WTC11 (cell line): ENCODE measurements at regions not wholly inside any gene's neighbourhood (a gene's known extent, or its start where the extent isn't known, plus 50 kb on each side); places are given as distances from the start of the nearest gene placed in this dataset.

Experiments
- ATAC-seq: fragments of 200-7000 bp; cut with Tn5 transposase; 2 replicates; pipeline ENCODE4 v1.10.0; 2021; ENCODE audit warnings: mild to moderate bottlenecking, moderate library complexity
- CTCF ChIA-PET: fragments of 300-600 bp; sonication (Branson Sonifier 250); formaldehyde crosslinking; loops from one replicate; lab custom pipeline; 2021; ENCODE audit warnings: antibody characterized with exemption; lab: Charles Lee
- POLR2A ChIA-PET: fragments of 350-600 bp; sonication (Branson Sonifier 250); formaldehyde crosslinking; loops from one replicate; lab custom pipeline; 2021; ENCODE audit warnings: antibody characterized with exemption; lab: Charles Lee
- DNase-seq: peaks from one replicate; pipeline ENCODE4 v3.0.0; 2021; ENCODE audit warnings: low spot score
- H3K27ac Mint-ChIP-seq: 2 replicates; pipeline ENCODE4 v1.8.0; 2021; ENCODE audit warnings: mixed read lengths
- H3K27me3 Mint-ChIP-seq: 2 replicates; pipeline ENCODE4 v1.8.0; 2021; ENCODE audit warnings: low read depth, mild to moderate bottlenecking, moderate library complexity, mixed read lengths
- H3K36me3 Mint-ChIP-seq: 2 replicates; pipeline ENCODE4 v1.8.0; 2021; ENCODE audit warnings: mixed read lengths
- H3K4me1 Mint-ChIP-seq: 2 replicates; pipeline ENCODE4 v1.8.0; 2022; ENCODE audit warnings: mixed read lengths
- H3K4me3 Mint-ChIP-seq: 2 replicates; pipeline ENCODE4 v1.8.0; 2021; ENCODE audit warnings: mild to moderate bottlenecking, moderate library complexity, mixed read lengths
- H3K9me3 Mint-ChIP-seq: 2 replicates; pipeline ENCODE4 v1.8.0; 2021; ENCODE audit warnings: mixed read lengths
- ATF2 ChIP-seq: sonication (generic); formaldehyde crosslinking; IDR thresholded peaks from 2 replicates; pipeline ENCODE4 v1.8.1; 2022; ENCODE audit warnings: low read depth, missing genetic modification reagents, borderline replicate concordance
- CBFB ChIP-seq: sonication (generic); formaldehyde crosslinking; IDR thresholded peaks from 2 replicates; pipeline ENCODE4 v1.8.1; 2022; ENCODE audit warnings: mild to moderate bottlenecking, low read depth, missing genetic modification reagents
- CDX4 ChIP-seq: fragments of 250-450 bp; sonication (Bioruptor Pico); IDR thresholded peaks from 2 replicates; pipeline ENCODE4 v1.9.0; 2021; ENCODE audit warnings: moderate library complexity, mild to moderate bottlenecking, inconsistent platforms, borderline replicate concordance
- ELF4 ChIP-seq: sonication (generic); formaldehyde crosslinking; IDR thresholded peaks from 2 replicates; pipeline ENCODE4 v1.8.1; 2022; ENCODE audit warnings: low read depth, mild to moderate bottlenecking, moderate library complexity, missing genetic modification reagents
- EMX1 ChIP-seq: fragments of 250-450 bp; sonication (Bioruptor Pico); IDR thresholded peaks from 2 replicates; pipeline ENCODE4 v1.8.0; 2021; ENCODE audit warnings: mild to moderate bottlenecking
- ETV6 ChIP-seq: sonication (generic); formaldehyde crosslinking; IDR thresholded peaks from 2 replicates; pipeline ENCODE4 v1.8.1; 2022; ENCODE audit warnings: mild to moderate bottlenecking, missing genetic modification reagents
- FOXK1 ChIP-seq: sonication (generic); formaldehyde crosslinking; IDR thresholded peaks from 2 replicates; pipeline ENCODE4 v1.8.0; 2022; ENCODE audit warnings: mild to moderate bottlenecking, moderate library complexity, missing genetic modification reagents
- GRHL2 ChIP-seq: fragments of 250-450 bp; sonication (Bioruptor Pico); IDR thresholded peaks from 2 replicates; pipeline ENCODE4 v1.8.0; 2022; ENCODE audit warnings: mild to moderate bottlenecking, moderate library complexity; ENCODE audit not compliant: insufficient replicate concordance, severe bottlenecking
- GTF2I ChIP-seq: fragments of 250-450 bp; sonication (Bioruptor Pico); conservative IDR thresholded peaks from 2 replicates; pipeline ENCODE4 v1.4.0; 2021; ENCODE audit warnings: mild to moderate bottlenecking
- HMGA2 ChIP-seq: fragments of 250-450 bp; sonication (Bioruptor Pico); IDR thresholded peaks from 2 replicates; pipeline ENCODE4 v1.4.0; 2021; ENCODE audit warnings: mild to moderate bottlenecking, moderate library complexity
- JAZF1 ChIP-seq: fragments of 250-450 bp; sonication (Bioruptor Pico); IDR thresholded peaks from 2 replicates; pipeline ENCODE4 v1.9.0; 2021; ENCODE audit warnings: moderate library complexity, mild to moderate bottlenecking, inconsistent platforms
- MXD4 ChIP-seq: fragments of 250-450 bp; sonication (Bioruptor Pico); IDR thresholded peaks from 2 replicates; pipeline ENCODE4 v1.8.0; 2021; ENCODE audit warnings: mild to moderate bottlenecking, moderate library complexity, borderline replicate concordance
- NFATC4 ChIP-seq: fragments of 250-450 bp; sonication (Bioruptor Pico); IDR thresholded peaks from 2 replicates; pipeline ENCODE4 v1.9.0; 2021; ENCODE audit warnings: mild to moderate bottlenecking
- SMAD4 ChIP-seq: sonication (generic); formaldehyde crosslinking; IDR thresholded peaks from 2 replicates; pipeline ENCODE4 v1.8.0; 2022; ENCODE audit warnings: mild to moderate bottlenecking, missing genetic modification reagents
- SOX15 ChIP-seq: fragments of 250-450 bp; sonication (Bioruptor Pico); IDR thresholded peaks from 2 replicates; pipeline ENCODE4 v1.9.0; 2021; ENCODE audit warnings: mild to moderate bottlenecking
- SP1 ChIP-seq: sonication (generic); formaldehyde crosslinking; conservative IDR thresholded peaks from 2 replicates; pipeline ENCODE4 v1.8.1; 2022; ENCODE audit warnings: missing genetic modification reagents
- TCF7 ChIP-seq: sonication (generic); formaldehyde crosslinking; IDR thresholded peaks from 2 replicates; pipeline ENCODE4 v1.8.0; 2022; ENCODE audit warnings: mild to moderate bottlenecking, low read depth, missing genetic modification reagents, moderate library complexity
- TEAD1 ChIP-seq: sonication (generic); formaldehyde crosslinking; IDR thresholded peaks from 2 replicates; pipeline ENCODE4 v1.8.0; 2022; ENCODE audit warnings: mild to moderate bottlenecking, missing genetic modification reagents
- TEAD4 ChIP-seq: sonication (generic); formaldehyde crosslinking; IDR thresholded peaks from 2 replicates; pipeline ENCODE4 v1.8.0; 2022; ENCODE audit warnings: mild to moderate bottlenecking, missing genetic modification reagents
- TP53 ChIP-seq: sonication (generic); formaldehyde crosslinking; IDR thresholded peaks from 2 replicates; pipeline ENCODE4 v1.8.1; 2023; ENCODE audit warnings: mild to moderate bottlenecking, missing genetic modification reagents
- ZNF263 ChIP-seq: sonication (generic); formaldehyde crosslinking; IDR thresholded peaks from 2 replicates; pipeline ENCODE4 v1.8.1; 2022; ENCODE audit warnings: low read depth, mild to moderate bottlenecking, moderate library complexity, missing genetic modification reagents
- ZNF281 ChIP-seq: sonication (generic); formaldehyde crosslinking; IDR thresholded peaks from 2 replicates; pipeline ENCODE4 v1.8.0; 2023; ENCODE audit warnings: mild to moderate bottlenecking, missing genetic modification reagents
- ZNF416 ChIP-seq: fragments of 250-450 bp; sonication (Bioruptor Pico); IDR thresholded peaks from 2 replicates; pipeline ENCODE4 v1.9.0; 2021; ENCODE audit warnings: mild to moderate bottlenecking, inconsistent platforms
- ZNF532 ChIP-seq: fragments of 250-450 bp; sonication (Bioruptor Pico); IDR thresholded peaks from 2 replicates; pipeline ENCODE4 v1.9.0; 2021; ENCODE audit warnings: mild to moderate bottlenecking, borderline replicate concordance
- ZNF671 ChIP-seq: fragments of 250-450 bp; sonication (Bioruptor Pico); IDR thresholded peaks from 2 replicates; pipeline ENCODE4 v1.8.0; 2021; ENCODE audit warnings: mild to moderate bottlenecking
- TF ChIP-seq, protein P1 (sequence below): sonication (generic); formaldehyde crosslinking; IDR thresholded peaks from 2 replicates; pipeline ENCODE4 v1.8.1; 2023; ENCODE audit warnings: mild to moderate bottlenecking, missing genetic modification reagents, moderate library complexity

DNA sequence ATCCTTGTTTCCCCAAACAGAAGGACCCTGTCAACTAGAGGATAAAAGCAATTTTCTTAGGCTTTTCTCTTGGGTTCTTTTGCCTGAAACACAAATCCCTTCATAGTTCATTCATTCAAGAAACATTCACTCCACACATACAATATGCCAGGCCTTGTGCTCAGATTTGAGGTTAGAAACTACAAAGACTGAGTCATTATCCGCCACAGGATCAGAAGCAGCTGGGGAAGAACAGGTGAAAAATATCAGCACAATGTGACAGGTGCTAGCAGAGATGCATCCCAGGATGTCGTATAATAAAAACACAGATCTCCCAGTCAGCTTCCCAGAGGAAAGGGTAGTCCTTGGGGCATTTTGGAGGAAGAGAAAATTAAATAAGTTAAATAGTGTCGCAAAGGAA, 172.4 kb downstream of the LRATD1 start (continued):
- no peak for TF ChIP-seq CDX4

DNA sequence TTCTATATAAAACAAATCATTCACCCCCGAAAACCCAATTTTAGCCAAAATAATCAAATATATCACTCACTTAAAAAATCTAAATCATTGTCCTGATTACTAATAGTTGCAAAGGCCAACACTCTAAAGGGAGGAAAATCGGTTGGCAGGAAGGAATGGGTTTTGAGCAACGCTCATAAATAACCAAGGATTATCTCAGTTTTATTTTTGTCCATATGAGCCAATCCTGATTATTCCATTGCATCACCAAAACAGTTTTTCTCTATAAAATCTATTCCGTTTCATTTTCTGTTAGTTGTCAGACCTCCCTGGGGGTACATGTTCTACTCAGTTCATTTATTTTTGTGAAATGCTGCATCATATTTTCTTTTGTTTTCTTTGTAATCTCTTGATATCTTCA, 174.1 kb downstream of the LRATD1 start:
- ATAC-seq: no peak
- no peaks in the 10 kb centered on the region; the same call in 1 of the 2 replicates for H3K27me3 Mint-ChIP-seq
- H3K27ac Mint-ChIP-seq: no peak overlapping the region
- H3K4me3 Mint-ChIP-seq: no peak overlapping the region
- peaks cover 25% of the 10 kb centered on the region for H3K36me3 Mint-ChIP-seq
- ChIA-PET CTCF (no interaction called here), POLR2A (no interaction called here)
- peaks cover 8% of the 10 kb centered on the region for H3K4me1 Mint-ChIP-seq
- DNase-seq: no peak
- H3K9me3 Mint-ChIP-seq: peaks cover 44% of the 10 kb centered on the region
- TF ChIP-seq TEAD4 (no peak), ZNF671 (CRISPR knock-in tag) (no peak), ETV6 (CRISPR knock-in tag) (no peak), TCF7 (CRISPR knock-in tag) (no peak), ATF2 (CRISPR knock-in tag) (no peak), SMAD4 (no peak), CDX4 (no peak), ZNF263 (CRISPR knock-in tag) (no peak), TEAD1 (CRISPR knock-in tag) (no peak), HMGA2 (no peak), TP53 (CRISPR knock-in tag) (no peak), EMX1 (no peak), GRHL2 (CRISPR knock-in tag) (no peak)
- TF ChIP-seq, all 79 proteins: peak for 0

DNA sequence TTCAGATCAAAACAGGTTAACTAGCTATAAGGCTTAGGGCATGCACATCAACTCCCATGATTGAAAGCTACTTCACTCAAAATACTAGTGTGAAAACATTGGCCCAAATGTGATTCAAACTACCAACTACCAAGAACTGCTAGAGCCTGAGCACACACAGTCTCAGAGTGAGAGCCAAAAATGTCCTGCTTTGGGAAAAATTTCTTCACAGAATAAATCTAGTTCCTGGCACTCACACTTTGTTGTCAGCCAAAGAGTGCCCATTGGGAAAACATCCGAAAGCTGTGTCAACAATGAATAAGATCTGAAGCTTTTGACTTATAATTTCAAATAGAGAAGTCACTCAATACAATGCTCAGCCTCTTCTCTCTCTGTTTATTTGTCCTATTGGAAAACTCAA, 182.7 kb downstream of the LRATD1 start:
- Mint-ChIP-seq H3K4me1 (no peaks in the 10 kb centered on the region), H3K27me3 (no peaks in the 10 kb centered on the region; the same call in 1 of the 2 replicates), H3K27ac (no peak overlapping the region), H3K4me3 (no peak overlapping the region), H3K9me3 (peaks cover 53% of the 10 kb centered on the region), H3K36me3 (peaks cover 18% of the 10 kb centered on the region)
- CTCF ChIA-PET: no interaction called here
- POLR2A ChIA-PET: no interaction called here
- no peak for ATAC-seq
- DNase-seq: no peak
- no peak for TF ChIP-seq MXD4
- TF ChIP-seq SOX15 (CRISPR knock-in tag): no peak
- TF ChIP-seq ELF4 (CRISPR knock-in tag): no peak
- no peak for TF ChIP-seq SP1
- TF ChIP-seq ZNF532 (CRISPR knock-in tag): no peak
- no peak for TF ChIP-seq NFATC4 (CRISPR knock-in tag)
- no peak for TF ChIP-seq JAZF1 (CRISPR knock-in tag)
- no peak for TF ChIP-seq ZNF281
- no peak for TF ChIP-seq FOXK1 (CRISPR knock-in tag)
- TF ChIP-seq, protein P1, sequence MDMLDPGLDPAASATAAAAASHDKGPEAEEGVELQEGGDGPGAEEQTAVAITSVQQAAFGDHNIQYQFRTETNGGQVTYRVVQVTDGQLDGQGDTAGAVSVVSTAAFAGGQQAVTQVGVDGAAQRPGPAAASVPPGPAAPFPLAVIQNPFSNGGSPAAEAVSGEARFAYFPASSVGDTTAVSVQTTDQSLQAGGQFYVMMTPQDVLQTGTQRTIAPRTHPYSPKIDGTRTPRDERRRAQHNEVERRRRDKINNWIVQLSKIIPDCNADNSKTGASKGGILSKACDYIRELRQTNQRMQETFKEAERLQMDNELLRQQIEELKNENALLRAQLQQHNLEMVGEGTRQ (CRISPR knock-in tag): no peak
- no peak for TF ChIP-seq CBFB (CRISPR knock-in tag)
- TF ChIP-seq GTF2I (CRISPR knock-in tag): no peak
- TF ChIP-seq ZNF416 (CRISPR knock-in tag): no peak
